K562 (cell line): ENCODE measurements at regions not wholly inside any gene's neighbourhood (a gene's known extent, or its start where the extent isn't known, plus 50 kb on each side); places are given as distances from the start of the nearest gene placed in this dataset.

Experiments
- ATAC-seq: fragments of 200-7000 bp; cut with Tn5 transposase; 3 replicates; pipeline ENCODE4 v1.9.1; 2020; ENCODE audit warnings: moderate library complexity
- BruUV-seq: library from RNA; stranded (reverse); fragments of 400-500 nt; replicated peaks from 2 replicates; lab custom pipeline; 2021; lab: Mats Ljungman, UMichigan
- CTCF ChIA-PET: fragments of 300-600 bp; formaldehyde crosslinking; extraction: SDS; loops from one replicate; lab custom pipeline; 2021; ENCODE audit warnings: low intra/inter-chr PET ratio; lab: Yijun Ruan, JAX
- POLR2A ChIA-PET: fragments of 300-600, 350-650 bp; sonication (Branson Sonifier 250); formaldehyde crosslinking; extraction: SDS; loops from one replicate; lab custom pipeline; 2021; ENCODE audit warnings: antibody characterized with exemption, inconsistent platforms; lab: Yijun Ruan, JAX
- DNase-seq, 4 experiments: peaks; one replicate each; pipeline versions ENCODE4 v3.0.0 to v3.0.0-alpha.2; 2011 to 2018; ENCODE audit warnings: low spot score in 3 of 4, mixed read lengths in 3 of 4; ENCODE audit errors: extremely low read depth in 1 of 4
- FAIRE-seq: peaks from 2 replicates; lab custom pipeline; 2011; peaks lifted over from hg19 to GRCh38; lab: Jason Lieb, UNC
- H2AFZ ChIP-seq: 2 replicates; pipeline ENCODE4 v1.6.0; 2011; ENCODE audit warnings: low read depth, low read length, control low read depth, inconsistent platforms
- H3K27ac ChIP-seq: fragments of 200-600 bp; 3 replicates; pipeline ENCODE4 v1.8.0; 2011; ENCODE audit warnings: low read depth, mild to moderate bottlenecking, control low read depth, inconsistent platforms, low read length, moderate library complexity, mixed read lengths; ENCODE audit errors: extremely low read depth
- H3K27me3 ChIP-seq, 2 experiments: fragments of 300-600 bp in 1 of 2; 2 replicates in 1 of 2; 3 replicates in 1 of 2; pipeline versions ENCODE4 v1.6.0 to v1.8.0; 2011; ENCODE audit warnings: inconsistent platforms in 2 of 2, low read length in 2 of 2, mild to moderate bottlenecking in 1 of 2, mixed read lengths in 1 of 2, moderate library complexity in 1 of 2; ENCODE audit not compliant: control insufficient read depth in 2 of 2, insufficient read depth in 2 of 2
- H3K36me3 ChIP-seq: fragments of 300-600 bp; 3 replicates; pipeline ENCODE4 v1.8.0; 2011; ENCODE audit warnings: mild to moderate bottlenecking, low read length, inconsistent platforms; ENCODE audit not compliant: control insufficient read depth, insufficient read depth
- H3K4me1 ChIP-seq, 2 experiments: fragments of 200-600 bp in 1 of 2; replicated peaks in 1 of 2; 2 replicates in 1 of 2; 3 replicates in 1 of 2; pipeline versions ENCODE4 v1.5.1 to v1.8.0; 2011; ENCODE audit warnings: inconsistent platforms in 2 of 2, low read length in 2 of 2, mild to moderate bottlenecking in 1 of 2, mixed read lengths in 1 of 2, moderate library complexity in 1 of 2; ENCODE audit not compliant: control insufficient read depth in 2 of 2, insufficient read depth in 2 of 2
- H3K4me2 ChIP-seq: 2 replicates; pipeline ENCODE4 v1.6.1; 2011; ENCODE audit warnings: low read length, control low read depth, inconsistent platforms, mixed read lengths; ENCODE audit not compliant: insufficient read depth
- H3K4me3 ChIP-seq: fragments of 200-600 bp; sonication (generic), shearing (Covaris generic); 2 replicates; pipeline ENCODE4 v1.5.1; 2016; ENCODE audit warnings: control low read depth, inconsistent platforms
- H3K79me2 ChIP-seq: fragments of 200-600 bp; 3 replicates; pipeline ENCODE4 v1.8.0; 2011; ENCODE audit warnings: low read length, inconsistent platforms; ENCODE audit not compliant: control insufficient read depth, insufficient read depth
- H3K9ac ChIP-seq, 2 experiments: 2 replicates each; pipeline versions ENCODE4 v1.6.0 to v1.6.1; 2011; ENCODE audit warnings: low read depth in 2 of 2, low read length in 2 of 2, control low read depth in 1 of 2, inconsistent platforms in 1 of 2, mild to moderate bottlenecking in 1 of 2, mixed read lengths in 1 of 2; ENCODE audit not compliant: insufficient read depth in 1 of 2
- H3K9me1 ChIP-seq: one replicate; pipeline ENCODE4 v1.6.0; 2011; ENCODE audit warnings: inconsistent platforms, mild to moderate bottlenecking, low read length, moderate library complexity; ENCODE audit not compliant: control insufficient read depth, insufficient read depth
- H3K9me3 ChIP-seq: replicated peaks from 2 replicates; pipeline ENCODE4 v1.5.1; 2011; ENCODE audit warnings: low read depth, low read length, inconsistent platforms; ENCODE audit not compliant: control insufficient read depth, insufficient read depth
- H4K20me1 ChIP-seq: replicated peaks from 2 replicates; pipeline ENCODE4 v1.6.1; 2011; ENCODE audit warnings: low read length, inconsistent platforms, mixed read lengths; ENCODE audit not compliant: control insufficient read depth, insufficient read depth
- HMG20A ChIP-seq: fragments of 450-650 bp; formaldehyde crosslinking; conservative IDR thresholded peaks from 2 replicates; pipeline ENCODE4 v1.4.0; 2020; ENCODE audit warnings: mild to moderate bottlenecking, mixed read lengths
- POLR2H ChIP-seq: IDR thresholded peaks from 2 replicates; pipeline ENCODE4 v1.6.1; 2016; ENCODE audit warnings: missing genetic modification characterization, low read depth, mild to moderate bottlenecking, control low read depth, missing compliant biosample characterization, moderate library complexity
- PURB ChIP-seq: sonication (generic); formaldehyde crosslinking; IDR thresholded peaks from 2 replicates; pipeline ENCODE4 v1.9.0; 2021; ENCODE audit warnings: low read depth, mild to moderate bottlenecking, missing genetic modification reagents
- TCFL5 ChIP-seq: fragments of 250-450 bp; sonication (Bioruptor Pico); conservative IDR thresholded peaks from 2 replicates; pipeline ENCODE4 v1.6.1; 2021; ENCODE audit warnings: mild to moderate bottlenecking, moderate library complexity, matching md5 sums
- WGBS: fragments of 100-300 bp; shearing (Covaris generic); methylation state at CpG from one replicate; pipeline ENCODE4 v1.1.6; 2016; ENCODE audit warnings: low coverage, mixed read lengths; ENCODE audit not compliant: insufficient coverage; ENCODE audit errors: missing lambda C conversion rate; 5-methylcytosine and 5-hydroxymethylcytosine counted together
- in situ Hi-C: fragments of 300-500 bp; cut with MboI; formaldehyde crosslinking; loops from 4 replicates; pipeline ENCODE4 v1.15.0; 2018; ENCODE audit warnings: inconsistent platforms, mixed read lengths
- intact Hi-C: fragments of 100-400 bp; cut with micrococcal nuclease; formaldehyde crosslinking; loops from 2 replicates; pipeline ENCODE4 v1.14.2; 2022

GRCh38 chr18:41444943-41445342 is 510.1 kb upstream of the PIK3C3 start (continued):
- no peak for TF ChIP-seq HMG20A (CRISPR knock-in tag)
- TF ChIP-seq, all 486 proteins: peak for 0

- no TSS peak for BruUV-seq
These were observed 518.3 kb upstream of the PIK3C3 start for GRCh38 chr18:41436772-41437171.

GRCh38 chr18:41418598-41418997 is 536.4 kb upstream of the PIK3C3 start:
- Histone ChIP-seq H3K36me3 (no peaks in the 10 kb centered on the region), H3K9me1 (no peaks in the 10 kb centered on the region), H3K4me2 (no peak overlapping the region), H3K4me3 (no peak overlapping the region), H3K27me3 (no peaks in the 10 kb centered on the region), H3K9ac (no peak overlapping the region), H4K20me1 (no peaks in the 10 kb centered on the region), H2AFZ (no peak overlapping the region), H3K4me1 (no peaks in the 10 kb centered on the region), H3K9me3 (no peaks in the 10 kb centered on the region), H3K79me2 (no peaks in the 10 kb centered on the region), H3K27ac (no peak overlapping the region)
- DNase-seq (no peak), FAIRE-seq (no peak)
- BruUV-seq = no TSS peak
- CTCF ChIA-PET = no interaction called here
- intact Hi-C loops (no loop called here), in situ Hi-C loops (no loop called here)
- POLR2A ChIA-PET = no interaction called here
- 0% methylated on average over 3 of the region's 3 CpGs for WGBS
- TF ChIP-seq TCFL5 (CRISPR knock-in tag) = no peak
- TF ChIP-seq, all 486 proteins: peak for 0
- no peak for ATAC-seq

More at GRCh38 chr18:41436772-41437171, 518.3 kb upstream of the PIK3C3 start:
- Histone ChIP-seq H3K27me3 (no peaks in the 10 kb centered on the region), H3K9me1 (no peaks in the 10 kb centered on the region), H3K27ac (no peak overlapping the region), H3K36me3 (no peaks in the 10 kb centered on the region), H3K9ac (no peak overlapping the region)
- DNase-seq = no peak
- FAIRE-seq = no peak
- CTCF ChIA-PET = no interaction called here
- in situ Hi-C loops = no loop called here
- TF ChIP-seq POLR2H (tag) = no peak
- no peak for TF ChIP-seq PURB (CRISPR knock-in tag)
- TF ChIP-seq, all 486 proteins: peak for 0
- Histone ChIP-seq H3K4me3 (no peak overlapping the region), H4K20me1 (no peaks in the 10 kb centered on the region), H3K9me3 (no peaks in the 10 kb centered on the region), H3K4me1 (no peaks in the 10 kb centered on the region), H3K79me2 (no peaks in the 10 kb centered on the region), H3K4me2 (no peak overlapping the region), H2AFZ (no peak overlapping the region)
- ATAC-seq = no peak
- POLR2A ChIA-PET = no interaction called here
- intact Hi-C loops = no loop called here
- 0% methylated on average over 1 of the region's 1 CpG for WGBS
